ENCODE measurements at regions not wholly inside any gene's neighbourhood (a gene's known extent, or its start where the extent isn't known, plus 50 kb on each side); places are given as distances from the start of the nearest gene placed in this dataset.

GRCh38 chr7:93651603-93652159 is 77.2 kb upstream of the CALCR start:
- DNase-seq = no peak

GRCh38 chr7:93646538-93646937 is 72.0 kb upstream of the CALCR start:
- no peak for DNase-seq

- no peak for DNase-seq
Observed at GRCh38 chr7:93636276-93636675, 61.8 kb upstream of the CALCR start.

GRCh38 chr7:93632371-93632770 is 57.8 kb upstream of the CALCR start:
- DNase-seq = no peak

- DNase-seq = no peak
Observed at GRCh38 chr7:93629291-93629801, 54.8 kb upstream of the CALCR start.

GRCh38 chr7:93626869-93627268 is 52.3 kb upstream of the CALCR start:
- no peak for DNase-seq

Measured in hypothalamus (tissue), 51 donors.